Fibroblast of skin of right biceps (primary cell): ENCODE measurements at regions not wholly inside any gene's neighbourhood (a gene's known extent, or its start where the extent isn't known, plus 50 kb on each side); places are given as distances from the start of the nearest gene placed in this dataset.

ENCODE experiments used
- DNase-seq: peaks from one replicate; pipeline ENCODE4 v3.0.0-alpha.2; 2013

DNA sequence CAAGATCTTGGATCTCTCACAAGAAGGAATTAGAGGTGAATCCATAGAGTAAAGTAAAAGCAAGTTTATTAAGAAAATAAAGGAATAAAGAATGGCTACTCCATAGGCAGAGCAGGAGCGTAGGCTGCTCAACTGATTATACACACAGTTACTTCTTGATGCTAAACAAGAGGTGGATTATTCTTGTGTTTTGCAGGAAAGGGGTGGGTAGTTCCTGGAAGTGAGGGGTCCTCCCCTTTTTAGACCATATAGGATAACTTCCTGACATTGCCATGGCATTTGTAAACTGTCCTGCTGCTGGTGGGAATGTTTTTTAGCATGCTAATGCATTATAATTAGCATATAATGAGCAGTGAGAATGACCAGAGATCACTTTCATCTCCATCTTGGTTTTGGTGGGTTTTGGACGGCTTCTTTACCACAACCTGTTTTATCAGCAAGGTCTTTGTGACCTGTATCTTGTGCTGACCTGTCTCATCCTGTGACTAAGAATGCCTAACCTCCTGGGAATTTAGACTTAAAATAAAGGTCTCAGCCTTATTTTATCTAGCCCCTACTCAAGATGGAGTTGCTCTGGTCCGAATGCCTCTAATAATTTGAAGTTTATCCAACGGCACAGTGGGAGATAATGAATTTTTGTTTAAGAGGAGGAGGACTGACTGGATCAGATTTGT is 165.7 kb upstream of the DMRT1 start:
- no peak for DNase-seq

DNA sequence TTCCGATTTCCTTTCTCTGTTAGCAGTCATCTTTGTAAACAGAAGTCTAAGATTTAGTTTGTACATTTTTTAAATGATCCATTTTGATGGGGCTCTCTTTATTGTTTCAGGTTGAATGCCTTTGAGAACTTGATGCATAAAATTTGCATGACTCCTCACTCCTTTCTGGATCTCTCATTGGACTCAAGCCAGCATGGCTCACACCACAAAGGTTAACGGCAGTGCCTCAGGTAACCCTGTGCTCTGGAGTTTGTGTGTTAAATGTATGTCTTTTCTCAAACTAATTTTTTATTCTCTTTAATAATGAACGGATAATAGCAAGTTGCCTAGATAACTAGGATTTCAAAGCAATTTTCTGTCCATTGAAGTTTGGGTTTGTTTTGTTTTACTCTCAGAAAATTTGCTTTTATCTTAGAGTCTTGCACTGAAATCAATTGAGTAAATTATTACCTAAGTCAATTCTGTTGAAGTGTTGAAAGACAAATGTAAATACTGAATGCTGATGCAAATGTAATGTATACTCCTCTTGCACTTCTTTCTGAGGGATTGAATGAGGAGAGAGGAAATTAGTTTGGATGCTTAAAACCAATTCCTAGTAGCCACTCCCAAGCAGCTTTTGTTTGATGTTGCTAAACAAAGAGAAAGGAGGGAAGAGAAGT is 164.6 kb upstream of the DMRT1 start:
- DNase-seq = no peak

DNA sequence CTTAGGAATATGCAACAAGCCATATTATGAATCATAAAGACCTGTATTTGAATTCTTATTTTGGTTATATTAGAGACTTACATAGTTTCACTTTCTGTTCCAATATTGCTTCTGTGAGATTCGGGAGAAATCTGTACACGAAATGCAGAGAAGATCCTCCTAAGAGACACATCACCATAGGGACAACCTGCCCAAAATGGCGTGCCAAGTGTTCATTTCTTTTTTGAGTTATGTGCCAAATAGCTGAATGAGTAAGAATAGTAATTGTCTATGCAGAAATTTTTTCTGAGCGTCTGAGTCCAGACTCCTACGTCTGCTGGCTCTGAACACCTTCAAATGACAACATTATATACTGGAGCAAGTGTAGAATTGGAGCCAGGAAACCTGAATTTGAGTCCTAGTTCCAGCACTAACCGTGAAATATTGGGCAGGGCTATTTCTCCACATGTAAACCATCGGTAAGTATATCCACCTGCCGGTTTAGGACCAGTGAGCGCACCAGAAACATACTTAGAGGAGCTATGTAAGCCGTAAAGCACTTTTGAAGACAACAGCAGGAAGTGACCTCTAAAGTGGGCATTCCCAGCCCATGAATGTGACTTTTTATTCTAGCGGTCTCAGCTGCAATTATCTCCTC is 163.9 kb upstream of the DMRT1 start:
- DNase-seq = no peak

DNA sequence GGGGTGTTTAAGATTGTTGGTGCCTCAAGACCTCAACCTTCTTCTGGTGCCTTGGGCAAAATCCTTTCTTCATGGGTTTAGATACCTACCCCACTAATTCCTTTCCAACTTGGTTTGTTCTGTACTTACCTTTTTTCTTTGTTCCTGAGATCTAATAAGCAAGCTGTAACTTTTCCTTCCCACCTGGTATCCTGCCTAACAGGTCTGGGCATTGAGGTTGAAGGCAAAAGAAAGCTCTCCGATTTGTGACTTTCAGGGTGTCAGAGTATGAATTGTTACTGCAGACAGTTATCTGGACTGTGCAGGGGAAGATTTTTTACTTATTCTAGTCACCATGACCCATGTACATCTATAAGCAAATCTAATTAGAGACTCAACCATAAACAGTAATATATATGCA is 162.6 kb upstream of the DMRT1 start:
- DNase-seq = no peak

DNA sequence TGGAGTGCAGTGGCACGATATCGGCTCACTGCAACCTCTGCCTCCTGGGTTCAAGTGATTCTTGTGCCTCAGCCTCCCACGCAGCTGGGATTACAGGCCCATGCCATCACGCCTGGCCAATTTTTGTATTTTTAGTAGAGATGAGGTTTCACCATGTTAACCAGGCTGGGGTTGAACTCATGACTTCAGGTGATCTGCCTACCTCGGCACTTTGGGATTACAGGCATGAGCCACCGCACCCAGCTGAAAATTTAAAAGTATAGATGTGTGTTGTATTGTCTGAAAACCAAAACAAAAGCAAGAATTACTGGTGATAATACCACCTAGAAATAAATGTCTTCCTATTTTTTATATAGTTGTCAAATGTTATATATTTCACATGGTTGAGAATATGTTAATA is 162.0 kb upstream of the DMRT1 start:
- no peak for DNase-seq

DNA sequence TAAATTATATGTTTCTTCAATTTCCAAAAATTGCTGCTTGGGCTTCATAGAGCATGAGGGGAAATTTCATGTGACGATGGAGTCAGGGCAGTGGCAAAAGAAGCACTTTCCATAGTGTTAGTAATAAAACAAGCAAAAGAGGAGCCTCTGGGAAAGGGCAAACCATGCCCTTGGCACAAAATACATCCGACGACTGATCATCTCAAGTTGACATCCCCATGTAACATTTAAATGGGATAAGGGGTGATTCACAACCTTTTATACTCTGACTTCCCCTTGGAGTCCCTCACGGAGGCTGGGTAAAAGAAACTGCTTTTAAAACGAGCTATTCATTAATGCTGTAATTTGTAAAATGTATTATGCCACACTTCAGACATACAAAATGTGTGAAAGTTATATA is 161.4 kb upstream of the DMRT1 start:
- no peak for DNase-seq

DNA sequence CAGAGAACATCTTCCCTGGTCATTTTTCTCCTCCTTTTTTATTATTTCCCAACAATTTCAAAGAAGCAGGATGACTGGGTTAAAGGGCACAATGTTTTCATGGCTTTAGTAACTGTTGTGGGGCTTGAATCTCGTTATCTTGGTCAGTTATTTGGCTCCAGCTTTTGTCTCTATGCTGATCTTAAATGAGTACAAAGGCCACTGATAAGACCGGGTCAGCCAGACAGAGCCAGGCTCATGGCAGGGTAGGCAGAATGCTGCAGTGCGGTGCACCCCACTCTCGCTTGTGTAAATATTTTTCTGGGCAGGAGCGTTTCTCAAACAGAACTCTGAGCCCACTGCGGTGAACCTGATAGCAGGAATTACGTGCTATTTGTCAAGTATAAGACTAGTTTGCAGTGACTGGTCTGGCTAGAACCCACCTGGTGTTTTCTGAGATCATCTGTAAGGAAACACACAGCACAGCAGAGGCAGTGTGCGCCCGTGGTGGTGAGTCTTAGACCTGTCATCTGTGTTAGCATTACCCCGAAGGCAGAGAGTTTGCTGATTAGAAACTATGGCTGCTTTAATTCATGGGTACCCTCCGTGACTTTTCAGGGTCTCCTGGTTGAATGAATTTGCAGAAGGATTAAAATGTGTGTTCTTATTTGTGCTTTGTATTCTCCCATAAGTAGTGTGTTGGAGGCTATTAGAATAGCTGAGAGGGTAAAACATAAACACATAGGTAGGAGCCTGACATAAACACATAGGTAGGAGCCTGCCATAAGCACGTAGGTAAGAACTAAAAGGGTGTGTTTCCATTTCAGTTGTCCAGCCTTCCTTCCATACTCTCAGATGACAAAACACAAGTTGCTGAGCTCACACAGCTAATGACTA is 158.6 kb upstream of the DMRT1 start:
- DNase-seq = no peak

DNA sequence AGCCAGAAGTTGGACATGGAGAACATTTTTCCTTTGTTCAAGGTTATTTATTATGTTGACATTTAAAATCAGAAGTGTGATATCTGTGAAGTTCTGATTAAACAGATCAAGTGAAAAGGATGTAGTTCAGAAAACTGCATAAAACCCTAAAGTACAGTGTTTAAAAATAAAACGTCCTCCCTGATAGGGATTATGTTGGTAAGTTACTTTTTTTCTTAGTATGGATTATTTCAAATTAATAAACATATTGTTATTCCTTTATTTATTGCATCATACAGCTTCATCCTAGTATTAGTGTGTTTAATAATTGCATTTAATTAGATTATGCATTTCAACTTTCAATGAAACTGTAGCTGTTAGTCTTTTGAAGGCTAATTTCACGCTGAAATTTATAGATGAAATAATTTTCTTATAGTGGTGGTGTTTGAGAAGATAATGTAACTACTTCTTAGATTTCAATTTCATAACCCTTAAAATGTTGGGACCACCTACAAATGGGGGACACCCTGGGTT is 157.9 kb upstream of the DMRT1 start:
- DNase-seq = no peak

DNA sequence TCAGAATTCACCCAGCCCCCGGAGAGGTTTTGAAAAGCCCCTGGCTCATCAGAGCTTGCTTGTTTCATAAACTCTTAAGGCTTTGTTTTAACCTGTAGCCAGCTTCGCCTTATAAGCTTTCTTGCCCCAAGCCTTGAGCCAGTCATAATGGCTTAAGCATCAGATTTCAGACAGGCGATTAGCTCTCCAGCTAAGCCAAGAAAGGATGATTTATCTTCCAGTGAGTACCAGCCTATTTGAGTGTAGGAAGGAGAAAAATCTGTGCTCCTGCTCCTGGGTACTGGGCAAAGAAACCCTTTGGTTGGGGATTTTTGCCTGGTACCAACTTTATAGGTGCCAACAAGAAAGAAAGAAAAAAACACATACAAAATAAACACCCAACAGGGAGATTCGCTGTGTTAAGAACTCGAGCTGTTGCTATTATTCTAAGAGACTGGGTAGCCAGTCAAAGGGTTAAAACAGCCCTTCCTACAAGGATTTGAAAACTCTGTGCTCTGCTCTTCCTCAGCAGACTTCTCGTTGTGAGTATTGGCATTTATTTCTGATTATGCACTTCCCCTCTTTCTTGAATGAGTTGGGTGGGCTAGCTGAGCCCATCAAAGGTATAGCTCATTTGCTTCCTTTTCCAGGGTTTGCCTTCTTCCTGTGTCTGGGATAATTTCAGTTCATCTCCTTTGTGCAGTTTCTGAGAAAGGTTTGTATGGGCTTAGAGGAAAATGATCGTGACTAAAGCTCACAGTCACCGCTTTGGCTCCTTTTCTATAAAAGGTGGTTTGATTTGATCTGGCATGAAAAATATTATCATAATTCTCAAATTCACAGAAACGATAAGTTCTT is 157.2 kb upstream of the DMRT1 start:
- DNase-seq = peak; percentile 84

DNA sequence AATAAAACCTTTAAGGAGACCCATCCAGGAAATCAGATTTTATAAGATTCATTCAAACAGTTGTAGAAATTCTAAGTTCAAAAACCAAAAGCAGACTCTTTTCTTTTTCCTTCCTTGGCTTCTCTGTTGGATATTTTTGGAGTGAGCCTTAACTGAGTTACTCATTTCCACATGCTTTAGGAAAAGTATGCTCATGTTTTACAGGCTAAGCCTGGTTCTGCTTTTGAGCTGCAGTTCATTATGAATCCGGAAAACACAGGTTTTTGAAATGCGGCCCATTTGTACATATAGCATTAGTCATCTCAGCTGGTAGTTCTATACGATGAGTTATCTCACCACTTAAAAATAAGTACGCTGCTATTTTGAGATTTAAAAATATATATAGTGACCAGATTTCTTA is 156.6 kb upstream of the DMRT1 start:
- DNase-seq = peak; percentile 96

DNA sequence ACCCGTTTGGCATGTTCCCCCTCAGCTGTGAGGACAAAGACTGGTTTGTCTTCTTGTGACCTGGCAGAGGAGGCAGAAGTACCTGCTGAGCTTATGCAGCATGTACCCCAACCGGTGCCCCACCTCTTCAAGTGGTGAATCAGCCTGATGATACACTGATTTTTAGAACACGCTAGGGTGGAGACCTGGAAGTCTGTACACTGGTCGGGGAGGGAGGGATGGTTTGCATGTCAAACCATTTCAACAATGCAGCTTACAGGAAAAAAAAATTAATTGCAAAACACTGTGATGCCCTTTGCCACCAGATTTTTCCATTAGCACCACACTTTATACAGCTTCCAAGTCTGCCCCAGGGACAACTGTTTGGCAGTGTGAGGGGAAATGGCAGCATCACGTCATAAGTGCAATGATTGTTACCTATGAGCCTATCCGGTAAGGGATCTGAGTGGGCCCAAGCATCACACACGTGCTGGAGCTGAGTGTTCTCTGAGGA is 155.1 kb upstream of the DMRT1 start:
- peak; percentile 49 for DNase-seq

DNA sequence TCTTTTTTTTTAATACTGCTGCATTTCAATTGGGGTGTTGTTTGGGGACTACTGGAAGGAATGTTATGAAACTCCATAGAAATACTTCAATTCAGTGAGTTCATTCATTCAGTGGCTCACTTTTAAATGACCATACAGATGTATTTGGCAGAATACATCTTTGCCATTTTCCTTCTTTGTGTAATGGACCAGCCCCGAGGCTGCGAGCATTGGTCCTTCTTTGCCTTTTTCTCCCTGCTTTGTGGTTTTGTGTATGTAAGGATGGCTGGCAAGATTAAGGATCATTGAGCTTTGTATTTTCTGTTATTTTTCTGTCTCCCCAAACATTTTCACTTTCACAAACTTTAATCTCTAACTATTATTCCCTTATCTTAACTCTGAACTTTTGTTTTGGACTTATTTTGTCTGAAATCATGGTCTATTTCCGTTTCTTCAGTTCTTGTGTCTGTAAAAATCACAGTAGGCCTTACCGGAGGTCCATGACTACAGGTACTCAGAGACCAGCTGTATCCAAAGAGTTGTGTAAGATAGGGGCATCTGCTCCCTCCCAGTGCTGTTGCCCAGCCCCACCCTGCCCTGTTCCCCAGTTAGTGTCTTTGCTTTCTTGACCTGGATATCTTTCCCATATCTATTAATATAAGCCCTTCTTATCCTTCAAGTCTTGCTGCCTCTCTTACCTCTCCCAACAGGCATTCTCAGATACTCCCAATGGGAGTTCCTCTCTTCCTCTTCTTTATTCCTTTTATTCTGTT is 154.3 kb upstream of the DMRT1 start:
- no peak for DNase-seq

DNA sequence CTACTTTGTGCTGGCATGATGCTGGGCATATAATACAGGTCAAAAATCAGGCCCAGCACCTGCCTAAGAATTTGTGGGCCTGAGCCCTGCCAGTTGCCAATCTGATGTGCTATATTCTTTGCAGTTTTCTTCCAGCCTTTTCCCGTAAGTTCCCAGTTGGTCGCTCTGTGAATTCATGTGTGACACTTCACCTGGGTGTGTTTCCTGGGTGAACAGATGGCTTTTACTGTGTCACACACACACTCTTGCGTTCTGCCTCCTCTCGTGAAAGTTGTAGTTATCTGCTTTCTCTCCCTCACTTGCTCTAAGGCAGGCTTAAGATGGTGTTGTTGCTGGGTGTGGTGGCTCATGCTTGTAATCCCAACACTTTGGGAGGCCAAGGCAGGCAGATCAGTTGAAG is 153.5 kb upstream of the DMRT1 start:
- DNase-seq = no peak

DNA sequence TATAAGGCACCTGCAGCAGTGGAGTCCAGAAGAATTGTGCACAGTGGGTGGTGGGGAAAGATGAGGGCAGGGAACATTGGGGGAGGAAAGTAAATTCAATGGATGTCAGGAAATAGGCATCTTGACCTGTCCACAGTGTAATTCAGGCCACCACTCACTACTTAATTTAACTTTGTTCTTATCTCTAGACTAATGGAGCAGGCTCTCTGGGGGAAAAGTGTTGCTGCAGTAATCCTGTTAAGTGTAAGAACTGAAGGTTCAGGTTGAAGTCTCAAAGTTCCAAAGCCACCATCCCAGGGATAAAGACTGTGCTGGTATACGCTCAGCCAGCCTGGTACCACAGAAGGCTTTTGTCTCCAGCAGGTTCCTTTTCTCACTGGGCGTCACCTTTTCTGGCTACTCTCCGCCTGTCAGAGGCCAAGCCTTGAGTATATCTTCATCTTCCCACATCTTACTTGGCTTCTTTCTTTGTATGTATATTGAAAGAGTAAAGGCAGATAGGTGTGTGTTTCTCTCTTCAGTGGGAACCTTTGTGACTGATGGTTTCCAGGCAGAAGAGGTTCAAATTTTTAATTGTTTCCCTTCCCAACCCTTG is 150.9 kb upstream of the DMRT1 start:
- DNase-seq = no peak

DNA sequence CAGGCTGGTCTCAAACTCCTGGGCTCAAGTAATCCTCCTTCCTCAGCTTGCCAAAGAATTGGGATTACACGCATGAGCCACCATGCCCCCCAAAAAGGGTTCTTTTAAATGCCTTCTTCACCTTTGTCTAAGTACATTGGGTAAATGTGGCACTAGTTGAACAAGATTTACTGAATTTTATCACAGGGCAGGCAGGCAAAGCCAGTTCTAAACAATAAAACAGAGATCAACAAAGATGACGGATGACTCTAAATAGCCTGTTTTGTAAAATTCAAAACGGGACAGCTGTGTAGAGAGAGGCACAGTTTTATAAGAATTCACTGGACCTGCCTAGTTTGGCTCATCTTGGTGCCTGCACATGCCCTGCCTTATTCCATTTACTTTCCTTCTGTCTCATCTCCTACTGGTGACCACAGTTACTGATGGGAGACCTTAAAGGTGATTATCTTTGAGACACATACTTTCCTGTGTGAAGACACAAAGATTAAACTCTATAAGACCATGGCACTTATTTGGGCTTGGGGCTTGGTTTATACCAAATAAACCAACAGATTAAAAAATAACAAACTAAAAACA is 149.6 kb upstream of the DMRT1 start:
- no peak for DNase-seq

DNA sequence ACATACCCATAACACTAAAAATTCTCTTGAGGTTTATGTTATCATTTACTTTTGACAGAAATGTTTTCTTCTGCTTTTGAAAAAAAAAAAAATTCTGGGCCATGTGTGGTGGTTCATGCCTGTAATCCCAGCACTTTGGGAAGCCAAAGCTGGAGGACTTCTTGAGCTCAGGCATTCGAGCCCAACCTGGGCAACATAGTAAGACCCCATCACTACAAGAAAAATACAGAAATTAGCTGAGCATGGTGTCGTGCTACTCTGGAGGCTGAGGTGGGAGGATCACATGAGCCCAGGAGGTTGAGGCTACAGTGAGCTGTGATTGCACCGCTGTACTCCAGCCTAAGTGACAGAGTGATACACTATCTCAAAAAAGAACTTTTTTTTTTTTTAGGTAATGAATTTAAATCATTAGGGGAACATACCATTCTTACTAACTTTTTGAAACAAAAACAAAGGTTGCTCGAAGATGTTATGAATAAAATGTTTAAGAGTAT is 148.8 kb upstream of the DMRT1 start:
- no peak for DNase-seq

DNA sequence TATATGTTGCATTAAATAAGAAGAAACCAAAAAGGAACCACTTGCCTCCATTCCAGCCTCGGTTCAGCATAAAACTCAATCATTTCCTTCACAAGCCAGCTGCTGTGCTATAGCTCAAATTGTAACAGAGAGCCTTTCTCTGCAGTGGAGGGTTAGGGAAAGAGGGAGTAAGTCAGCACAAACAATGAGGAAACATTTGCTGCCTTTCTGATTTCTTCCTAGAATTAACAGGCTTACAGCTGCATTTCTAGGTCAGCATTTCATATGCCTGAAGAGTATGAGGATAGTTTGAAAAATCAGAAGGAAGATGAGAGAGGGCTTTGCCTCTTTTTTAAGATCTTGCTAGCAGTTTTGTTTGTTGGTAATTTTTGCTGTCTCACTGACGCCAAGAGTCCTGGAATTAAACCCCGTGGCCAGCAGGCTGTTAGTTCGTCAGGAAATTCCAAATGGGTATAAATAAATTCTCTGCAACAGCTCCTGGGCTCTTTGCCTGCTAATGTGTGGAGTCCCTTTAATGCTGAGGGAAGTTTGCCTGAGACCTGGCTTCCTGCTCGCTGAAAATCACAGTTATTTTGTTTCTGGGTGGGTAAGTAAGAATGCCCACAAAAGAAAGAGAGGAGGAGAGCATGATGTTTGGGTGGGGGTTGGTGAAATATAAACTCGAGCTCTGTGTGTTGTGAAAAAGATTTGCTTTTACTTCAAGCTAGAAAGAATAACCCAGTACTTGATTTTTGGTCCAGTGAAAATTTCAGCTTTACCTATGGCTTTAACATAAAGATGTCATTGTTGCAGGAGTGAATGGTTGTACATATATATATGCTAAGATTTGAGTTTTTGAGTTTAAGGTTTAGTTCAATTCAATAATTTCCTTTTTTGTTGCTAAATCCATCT is 148.1 kb upstream of the DMRT1 start:
- DNase-seq = peak; percentile 90

DNA sequence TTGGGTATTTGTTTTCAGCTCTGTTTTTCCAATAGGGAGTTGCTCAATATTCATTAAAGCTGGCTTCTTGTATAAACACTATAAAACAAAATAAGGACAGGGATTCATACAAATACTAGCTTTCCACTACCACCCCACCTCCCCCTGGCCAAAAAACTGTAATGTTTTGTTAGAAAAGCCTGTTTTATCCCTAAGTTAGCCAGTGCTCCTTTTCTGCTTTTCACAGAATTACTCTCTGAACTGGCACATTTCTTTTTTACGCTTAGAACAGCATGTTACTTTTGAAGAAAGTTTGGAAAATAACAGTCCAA is 147.4 kb upstream of the DMRT1 start:
- no peak for DNase-seq

DNA sequence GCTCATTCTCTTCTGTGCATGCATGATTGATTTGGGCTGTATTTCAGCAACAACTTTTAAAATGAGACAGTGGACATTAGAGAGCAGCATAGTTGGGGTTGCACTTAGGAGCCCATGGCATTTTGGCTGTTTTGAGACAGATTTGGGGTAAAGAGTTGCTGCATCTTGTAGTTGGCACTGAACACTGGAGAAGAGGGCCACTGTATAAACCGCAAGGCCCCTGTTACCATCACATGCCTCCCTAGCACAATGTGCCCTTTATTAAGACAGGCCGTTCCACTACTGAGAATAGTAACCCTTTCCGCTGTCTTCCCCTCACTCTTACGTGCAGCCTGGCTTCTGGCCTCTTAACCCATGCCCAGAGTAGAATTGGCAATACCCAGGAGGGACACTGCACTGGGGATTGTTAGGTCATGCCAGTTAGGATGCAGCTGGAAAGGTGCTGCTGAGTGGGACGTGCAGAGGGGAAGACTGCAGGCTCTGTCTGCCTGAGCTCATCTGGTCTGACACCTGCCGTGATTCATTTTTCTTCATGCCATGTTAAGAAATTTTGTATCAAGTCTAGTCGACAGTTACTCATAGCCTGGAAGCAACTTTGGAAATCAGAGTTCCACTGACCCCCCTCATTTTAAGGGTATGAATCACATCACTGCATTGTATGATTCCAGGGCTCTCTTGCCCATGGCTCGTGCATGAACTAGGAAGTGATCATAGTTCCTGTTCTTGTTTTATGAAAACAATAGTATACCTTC is 146.9 kb upstream of the DMRT1 start:
- peak; percentile 95 for DNase-seq
